Daoy (cell line): ENCODE measurements at regions not wholly inside any gene's neighbourhood (a gene's known extent, or its start where the extent isn't known, plus 50 kb on each side); places are given as distances from the start of the nearest gene placed in this dataset.

Experiments used
- DNase-seq: peaks from one replicate; pipeline ENCODE4 v3.0.0-alpha.2; 2015; ENCODE audit warnings: low read depth

GRCh38 chr16:35255816-35256215 is 1796.4 kb downstream of the TP53TG3F start:
- no peak for DNase-seq

GRCh38 chr16:35258381-35258780 is 1799.0 kb downstream of the TP53TG3F start:
- DNase-seq = no peak

GRCh38 chr16:35295856-35296255 is 1836.4 kb downstream of the TP53TG3F start:
- no peak for DNase-seq

GRCh38 chr16:35296962-35297653 is 1837.7 kb downstream of the TP53TG3F start:
- no peak for DNase-seq

GRCh38 chr16:35298460-35299243 is 1839.2 kb downstream of the TP53TG3F start:
- no peak for DNase-seq

GRCh38 chr16:35302859-35303258 is 1843.4 kb downstream of the TP53TG3F start:
- no peak for DNase-seq

GRCh38 chr16:35305476-35305875 is 1846.1 kb downstream of the TP53TG3F start:
- no peak for DNase-seq

GRCh38 chr16:35306915-35307314 is 1847.5 kb downstream of the TP53TG3F start:
- no peak for DNase-seq

GRCh38 chr16:35308674-35309073 is 1849.3 kb downstream of the TP53TG3F start:
- no peak for DNase-seq

- DNase-seq = no peak
Measured at GRCh38 chr16:35310999-35311398, 1851.6 kb downstream of the TP53TG3F start.

GRCh38 chr16:35311475-35311874 is 1852.1 kb downstream of the TP53TG3F start:
- DNase-seq = no peak

GRCh38 chr16:35314298-35314697 is 1854.9 kb downstream of the TP53TG3F start:
- DNase-seq = no peak

- no peak for DNase-seq
Measured at GRCh38 chr16:35319536-35320192, 1860.3 kb downstream of the TP53TG3F start.

GRCh38 chr16:35325936-35326335 is 1866.5 kb downstream of the TP53TG3F start:
- no peak for DNase-seq

GRCh38 chr16:35339337-35339736 is 1879.9 kb downstream of the TP53TG3F start:
- DNase-seq = no peak

- DNase-seq = no peak
Measured at GRCh38 chr16:35342012-35342411, 1882.6 kb downstream of the TP53TG3F start.

GRCh38 chr16:35344012-35344762 is 1884.8 kb downstream of the TP53TG3F start:
- no peak for DNase-seq

- peak; percentile 3 for DNase-seq
Measured at GRCh38 chr16:35352431-35352830, 1893.0 kb downstream of the TP53TG3F start.

GRCh38 chr16:35363510-35363909 is 1904.1 kb downstream of the TP53TG3F start:
- DNase-seq = no peak

GRCh38 chr16:35364263-35364662 is 1904.9 kb downstream of the TP53TG3F start:
- DNase-seq = no peak

GRCh38 chr16:35365675-35366074 is 1906.3 kb downstream of the TP53TG3F start:
- no peak for DNase-seq

GRCh38 chr16:35370617-35371016 is 1911.2 kb downstream of the TP53TG3F start:
- no peak for DNase-seq
